SKM-1 treated with dmso at 0.1 percent for 144 hours (cell line): ENCODE measurements at regions not wholly inside any gene's neighbourhood (a gene's known extent, or its start where the extent isn't known, plus 50 kb on each side); places are given as distances from the start of the nearest gene placed in this dataset.
"Not testable (repeated sequence)": the region's sequence is repeated elsewhere in the genome, so short reads cannot be mapped to it uniquely, and the experiment has no call there.

Experiments
- DNase-seq: peaks from one replicate; lab custom pipeline; 2025; ENCODE audit not compliant: unreplicated experiment; lab: John Stamatoyannopoulos, UW

DNA sequence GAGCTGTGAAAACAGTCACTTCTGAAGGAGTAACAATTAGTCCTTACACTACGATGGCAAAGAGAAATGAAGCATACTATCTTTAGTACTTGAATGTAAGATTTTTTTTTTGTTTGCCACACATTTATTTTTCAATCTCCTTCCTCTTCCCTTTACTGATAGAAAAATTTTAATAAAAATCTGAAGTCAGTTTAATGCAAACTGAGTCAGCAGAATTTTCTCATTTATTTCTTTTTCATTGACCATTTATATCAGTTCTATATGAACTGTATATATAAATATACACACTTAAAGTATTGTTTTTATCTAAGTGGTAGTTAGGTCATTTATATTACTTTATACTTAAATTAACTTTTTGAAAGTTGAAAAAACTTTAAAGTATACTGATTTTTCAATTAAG lies 1009.1 kb upstream of the SPRY2 start:
- DNase-seq = no peak

DNA sequence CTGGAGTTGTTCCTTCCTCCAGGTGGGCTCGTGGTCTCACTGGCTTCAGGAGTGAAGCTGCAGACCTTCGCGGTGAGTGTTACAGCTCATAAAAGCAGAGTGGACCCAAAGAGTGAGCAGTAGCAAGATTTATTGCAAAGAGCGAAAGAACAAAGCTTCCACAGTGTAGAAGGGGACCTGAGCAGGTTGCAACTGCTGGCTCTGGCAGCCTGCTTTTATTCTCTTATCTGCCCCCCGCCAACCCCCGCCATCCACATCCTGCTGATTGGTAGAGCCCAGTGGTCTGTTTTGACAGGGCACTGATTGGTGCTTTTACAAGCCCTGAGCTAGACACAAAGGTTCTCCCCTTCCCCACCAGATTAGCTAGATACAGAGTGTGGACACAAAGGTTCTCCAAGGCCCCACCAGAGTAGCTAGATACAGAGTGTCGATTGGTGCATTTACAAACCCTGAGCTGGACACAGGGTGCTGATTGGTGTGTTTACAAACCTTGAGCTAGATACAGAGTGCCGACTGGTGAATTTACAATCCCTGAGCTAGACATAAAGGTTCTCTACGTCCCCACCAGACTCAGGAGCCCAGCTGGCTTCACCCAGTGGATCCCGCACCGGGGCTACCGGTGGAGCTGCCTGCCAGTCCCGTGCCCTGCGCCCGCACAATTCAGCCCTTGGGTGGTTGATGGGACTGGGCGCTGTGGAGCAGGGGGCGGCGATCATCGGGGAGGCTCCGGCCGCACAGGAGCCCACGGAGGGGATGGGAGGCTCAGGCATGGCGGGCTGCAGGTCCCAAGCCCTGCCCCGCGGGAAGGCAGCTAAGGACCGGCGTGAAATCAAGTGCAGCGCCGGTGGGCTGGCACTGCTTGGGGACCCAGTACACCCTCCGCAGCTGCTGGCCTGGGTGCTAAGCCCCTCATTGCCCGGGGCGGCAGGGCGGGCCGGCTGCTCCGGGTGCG lies 999.5 kb upstream of the SPRY2 start:
- not testable (repeated sequence) for DNase-seq

GRCh38 chr13:81339666-81340065 lies 998.7 kb upstream of the SPRY2 start:
- DNase-seq = not testable (repeated sequence)

DNA sequence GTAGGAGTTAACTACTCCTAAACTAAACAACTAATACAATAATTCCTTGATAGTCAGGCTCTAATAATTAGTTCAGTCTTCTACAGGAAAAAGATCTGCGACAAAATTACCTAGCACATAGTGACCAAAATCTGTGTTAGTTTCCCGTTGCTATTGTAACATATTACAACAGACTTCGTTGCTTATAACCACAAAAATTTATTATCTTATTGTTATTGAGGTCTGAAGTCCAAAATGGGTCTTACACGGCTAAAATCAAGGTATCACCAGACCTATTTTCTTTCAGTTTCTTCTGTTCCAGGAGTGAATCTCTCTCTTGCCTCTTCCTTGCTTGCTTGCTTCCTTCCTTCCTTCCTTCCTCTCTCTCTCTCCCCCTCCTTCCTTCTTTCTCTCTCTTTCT lies 993.6 kb upstream of the SPRY2 start:
- DNase-seq = no peak

DNA sequence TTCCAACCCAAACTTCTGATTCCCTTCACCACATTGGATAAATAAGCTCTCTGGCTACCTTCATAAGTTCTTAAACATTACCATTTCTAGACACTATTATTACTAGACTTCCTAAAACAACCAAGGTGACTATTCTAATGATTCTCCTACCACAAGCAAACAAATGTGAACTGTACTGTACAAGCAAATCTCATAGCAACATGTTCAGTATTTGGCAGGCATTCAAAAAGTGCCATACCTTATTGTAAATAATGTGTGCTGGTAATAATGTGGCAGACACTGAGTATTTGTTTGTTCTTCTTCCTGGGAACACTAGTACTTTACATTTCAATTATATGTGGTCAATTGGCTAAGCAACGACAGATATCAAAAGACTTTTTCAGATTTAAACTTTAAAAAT lies 986.0 kb upstream of the SPRY2 start:
- DNase-seq = no peak

- no peak for DNase-seq
Observed at GRCh38 chr13:81320516-81320915, 979.6 kb upstream of the SPRY2 start.

DNA sequence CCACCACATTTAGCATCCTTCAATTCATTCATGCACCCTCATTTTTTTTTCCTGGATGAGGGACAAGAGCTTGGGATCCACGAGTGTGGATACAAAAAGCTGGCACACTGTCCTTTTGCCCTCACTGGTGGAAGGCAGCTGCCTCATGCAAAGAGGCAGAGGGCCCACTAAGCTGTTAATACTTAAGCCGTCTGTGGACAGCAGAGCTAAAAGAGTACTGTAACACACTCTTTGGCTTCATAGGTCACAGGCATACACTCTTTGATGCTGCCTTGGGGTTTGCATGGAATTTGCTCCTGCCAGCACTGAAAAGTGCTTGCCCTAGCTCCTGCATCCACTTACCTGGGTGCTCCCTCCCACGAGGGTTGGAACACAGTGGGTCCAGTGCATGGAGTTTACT lies 978.4 kb upstream of the SPRY2 start:
- DNase-seq = no peak

DNA sequence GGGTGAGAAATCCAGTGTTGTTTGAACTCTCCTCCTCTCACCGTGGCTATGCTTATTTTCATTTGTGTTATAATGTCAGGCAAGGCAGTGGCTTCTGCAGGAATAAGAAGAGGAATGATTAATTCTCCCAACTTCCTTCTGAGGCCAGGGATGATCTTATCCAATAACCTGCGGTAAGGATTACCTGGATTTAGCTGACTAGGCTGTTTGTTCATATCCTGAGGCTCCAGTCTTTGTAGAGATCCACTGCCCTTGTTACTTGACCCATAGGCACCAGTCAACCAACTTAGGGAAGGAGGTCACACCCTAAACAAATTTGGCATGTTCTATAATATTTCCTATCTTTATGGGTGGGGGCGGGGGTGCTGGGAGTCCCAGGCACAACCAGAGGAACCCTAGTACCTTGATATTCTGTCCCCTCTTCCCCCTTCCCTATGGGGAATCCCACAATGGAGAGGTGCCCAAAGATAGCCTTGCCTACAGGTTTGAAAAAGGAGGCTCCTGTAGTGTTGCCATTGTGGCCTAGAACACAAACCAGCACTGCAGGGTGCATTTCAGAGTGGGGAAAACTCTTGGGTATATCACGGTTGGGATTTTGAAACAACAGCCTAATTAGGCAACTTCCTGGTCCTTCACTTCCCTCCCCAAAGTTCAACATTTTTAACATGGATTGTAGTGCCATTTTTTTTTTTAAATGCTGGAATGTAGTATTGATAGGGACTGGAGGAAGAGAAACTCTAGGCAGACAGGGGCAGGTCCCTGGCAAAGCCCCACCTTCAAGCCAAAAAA lies 977.5 kb upstream of the SPRY2 start:
- DNase-seq = no peak

DNA sequence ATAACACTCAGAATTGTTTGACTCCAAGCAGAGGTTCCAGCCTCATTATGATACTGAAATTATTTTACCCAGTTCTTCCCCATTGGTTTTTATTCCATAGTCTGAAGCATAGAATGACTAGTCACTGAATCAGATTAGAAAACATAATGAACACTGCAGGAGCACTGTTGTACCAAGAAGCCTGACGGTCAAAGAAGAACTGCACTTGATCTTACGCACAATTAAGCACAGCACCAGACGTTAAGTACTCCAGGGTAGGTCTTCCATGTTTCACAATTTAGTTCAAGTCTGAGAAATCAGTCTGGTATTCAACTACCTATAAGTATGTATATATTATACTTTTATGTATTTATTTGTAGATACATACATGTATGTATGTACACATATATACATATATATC lies 973.5 kb upstream of the SPRY2 start:
- no peak for DNase-seq

GRCh38 chr13:81305928-81306327 lies 965.0 kb upstream of the SPRY2 start:
- DNase-seq = no peak

- no peak for DNase-seq
Observed at GRCh38 chr13:81304121-81304659, 963.3 kb upstream of the SPRY2 start.

DNA sequence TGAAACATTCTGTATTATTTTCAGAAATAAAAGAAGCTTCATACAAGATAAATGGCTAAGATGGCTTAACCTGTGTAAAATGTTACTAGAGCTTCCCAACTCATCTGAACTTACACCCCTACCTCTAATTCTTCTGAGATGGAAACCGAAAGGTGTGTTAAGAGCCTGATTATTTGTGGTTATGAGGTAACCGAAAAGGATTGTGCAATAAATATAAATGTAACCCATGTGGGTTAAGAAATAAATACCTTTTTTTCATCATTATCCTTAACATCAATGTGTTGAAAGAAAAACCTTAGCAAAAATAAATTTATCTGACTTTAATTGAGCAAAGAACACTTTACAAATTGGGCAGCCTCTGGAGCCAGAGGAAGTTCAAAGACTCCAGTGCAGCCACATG lies 961.8 kb upstream of the SPRY2 start:
- DNase-seq = no peak

DNA sequence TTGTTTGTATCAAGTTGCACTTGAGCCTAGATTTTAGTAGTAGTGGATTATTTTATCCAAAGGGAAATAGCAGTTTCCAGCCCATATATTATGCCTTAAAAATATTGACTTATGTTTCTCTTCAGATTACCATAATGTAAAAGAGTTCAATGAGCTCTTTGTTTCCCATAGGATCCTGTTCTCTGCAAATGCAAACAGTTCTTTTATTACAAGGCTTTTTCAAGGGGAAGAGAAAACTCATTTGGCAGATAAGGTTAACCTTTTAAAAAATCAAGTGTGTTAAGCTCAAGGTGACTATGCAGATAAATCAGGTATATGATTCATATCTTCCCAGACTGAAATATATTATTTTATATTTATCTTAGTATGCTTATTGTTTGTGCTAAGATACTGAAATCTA lies 961.2 kb upstream of the SPRY2 start:
- DNase-seq = no peak

DNA sequence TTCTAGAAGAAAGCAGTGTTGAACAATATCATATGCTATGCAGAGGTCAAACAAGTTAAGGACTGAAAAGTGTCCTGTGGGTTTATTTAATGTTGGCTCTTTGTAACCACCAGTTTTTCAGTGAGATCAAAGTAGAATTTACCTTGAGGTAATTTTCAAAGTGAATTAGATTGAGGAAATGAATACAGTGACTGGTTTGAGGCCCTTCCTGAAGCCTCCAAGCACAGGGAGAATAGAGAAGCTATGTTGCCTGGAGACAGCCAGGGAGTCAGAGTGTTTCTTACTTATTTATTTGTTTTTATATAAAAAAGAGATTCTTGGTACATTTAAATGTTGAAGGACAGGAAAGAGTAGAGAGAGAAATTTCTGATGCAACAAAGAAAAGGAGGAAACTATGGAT lies 954.3 kb upstream of the SPRY2 start:
- no peak for DNase-seq

GRCh38 chr13:81293594-81294164 lies 952.8 kb upstream of the SPRY2 start:
- no peak for DNase-seq

- DNase-seq = no peak
Observed at GRCh38 chr13:81283561-81283960, 942.6 kb upstream of the SPRY2 start.

DNA sequence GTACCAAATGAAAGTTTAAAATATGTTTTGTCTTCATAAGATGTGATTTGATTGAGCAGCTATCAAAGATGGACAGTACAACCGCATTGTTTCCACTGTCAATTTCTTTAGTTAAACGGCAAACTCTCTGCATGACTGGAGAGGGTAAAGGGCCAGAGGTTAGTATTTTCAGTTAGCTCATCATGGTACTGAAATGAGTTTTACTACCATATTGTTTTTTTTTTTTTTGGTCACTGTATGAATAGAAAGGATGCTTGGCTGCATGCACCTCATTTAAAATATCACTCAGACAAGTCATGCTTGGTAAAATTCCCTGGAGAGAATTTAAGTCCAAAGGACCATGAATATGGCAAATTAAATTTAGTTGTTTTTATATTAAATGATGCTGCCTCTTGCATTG lies 942.1 kb upstream of the SPRY2 start:
- no peak for DNase-seq

- DNase-seq = no peak
Observed at GRCh38 chr13:81275666-81276258, 934.8 kb upstream of the SPRY2 start.

DNA sequence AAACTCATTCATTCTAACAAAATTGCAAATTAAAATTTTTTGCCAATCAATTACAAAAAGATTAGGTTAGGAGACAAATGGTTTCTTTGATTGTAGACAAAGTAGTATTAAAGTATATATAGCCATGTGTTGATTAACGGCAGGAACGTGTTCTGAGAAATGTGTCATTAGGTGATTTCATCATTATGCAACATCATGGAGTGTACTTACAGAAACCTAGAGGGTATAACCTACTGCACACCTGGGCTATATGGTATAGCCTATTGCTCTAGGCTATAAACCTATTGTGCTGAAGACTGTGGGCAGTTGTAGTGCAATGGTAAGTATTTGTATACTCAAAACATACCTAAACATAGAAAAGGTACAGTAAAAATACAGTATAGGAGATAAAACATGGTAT lies 906.8 kb upstream of the SPRY2 start:
- no peak for DNase-seq

- no peak for DNase-seq
Observed at GRCh38 chr13:81246556-81246955, 905.6 kb upstream of the SPRY2 start.

DNA sequence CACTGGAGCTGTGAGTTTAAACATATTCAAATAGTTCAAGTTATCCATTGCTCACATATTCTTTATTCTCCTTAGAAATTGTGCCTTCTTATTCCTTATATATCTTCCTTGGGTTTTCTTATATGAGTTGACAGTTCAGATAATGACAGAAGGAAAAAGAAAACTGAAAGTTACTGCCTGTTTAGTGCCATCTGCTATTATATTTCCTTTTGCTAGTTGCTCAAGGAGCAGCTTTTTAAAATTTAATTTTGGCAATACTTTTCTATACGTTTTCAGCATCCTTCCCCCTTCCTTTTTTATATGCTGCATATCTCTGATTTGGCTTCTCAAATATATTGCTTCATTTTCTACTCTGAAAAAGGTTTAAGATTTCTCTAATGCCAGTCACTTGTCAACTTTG lies 903.1 kb upstream of the SPRY2 start:
- no peak for DNase-seq
